GM18517 (cell line): ENCODE measurements at regions not wholly inside any gene's neighbourhood (a gene's known extent, or its start where the extent isn't known, plus 50 kb on each side); places are given as distances from the start of the nearest gene placed in this dataset.
"Not testable (repeated sequence)": the region's sequence is repeated elsewhere in the genome, so short reads cannot be mapped to it uniquely, and the experiment has no call there.

ENCODE experiments used
- ATAC-seq: cut with Tn5 transposase; IDR thresholded peaks from one replicate; pipeline ENCODE4 v1.9.1; 2021; ENCODE audit warnings: mild to moderate bottlenecking, moderate library complexity; ENCODE audit not compliant: unreplicated experiment

GRCh38 chr7:119905495-119905894 is 367.5 kb upstream of the KCND2 start:
- ATAC-seq: no peak

DNA sequence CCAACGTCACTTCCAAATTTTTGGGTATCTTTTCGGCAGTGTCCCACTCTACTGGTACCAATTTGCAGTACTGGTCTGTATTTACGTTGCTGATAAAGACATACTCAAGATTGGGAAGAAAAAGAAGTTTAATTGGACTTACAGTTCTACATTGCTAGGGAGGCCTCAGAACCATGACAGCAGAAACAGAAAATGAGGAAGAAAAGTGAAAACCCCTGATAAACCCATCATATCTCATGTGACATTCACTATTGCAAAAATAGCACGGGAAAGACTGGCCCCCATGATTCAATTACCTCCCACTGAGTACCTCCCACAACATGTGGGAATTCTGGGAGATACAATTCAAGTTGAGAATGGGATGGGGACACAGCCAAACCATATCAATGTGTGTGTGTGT is 364.0 kb upstream of the KCND2 start:
- no peak for ATAC-seq

DNA sequence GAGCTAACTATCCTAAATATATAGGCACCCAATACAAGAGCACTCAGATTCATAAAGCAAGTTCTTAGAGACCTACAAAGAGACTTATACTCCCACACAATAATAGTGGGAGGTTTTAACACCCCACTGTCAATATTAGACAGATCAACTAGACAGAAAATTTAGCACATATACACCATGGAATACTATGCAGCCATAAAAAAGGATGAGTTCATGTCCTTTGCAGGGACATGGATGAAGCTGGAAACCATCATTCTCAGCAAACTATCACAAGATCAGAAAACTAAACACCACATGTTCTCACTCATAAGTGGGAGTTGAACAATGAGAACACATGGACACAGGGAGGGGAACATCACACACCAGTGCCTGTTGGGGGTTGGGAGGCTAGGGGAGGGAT is 358.9 kb upstream of the KCND2 start:
- ATAC-seq: not testable (repeated sequence)

DNA sequence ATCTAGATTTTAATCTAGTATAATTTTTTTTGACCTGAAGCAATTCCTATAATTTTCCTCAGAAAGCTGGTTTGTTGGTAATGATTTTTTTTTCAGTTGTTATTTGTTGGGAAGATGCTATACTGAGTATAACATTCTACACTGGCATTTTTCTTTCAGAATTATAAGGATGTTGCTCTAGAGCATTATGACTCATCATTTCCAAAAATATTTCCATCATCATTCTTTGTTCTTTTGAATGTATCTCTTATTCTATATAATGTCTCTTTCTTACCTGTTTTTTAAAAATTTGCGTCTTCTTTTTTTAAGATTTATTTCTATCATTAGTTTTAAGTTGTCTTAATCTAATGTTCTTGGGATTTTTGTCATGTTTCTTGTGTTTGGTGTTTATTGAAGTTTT is 356.5 kb upstream of the KCND2 start:
- no peak for ATAC-seq

- ATAC-seq: no peak
Measured at GRCh38 chr7:119918185-119918584, 354.8 kb upstream of the KCND2 start.

- ATAC-seq: no peak
Measured at GRCh38 chr7:119919986-119920385, 353.0 kb upstream of the KCND2 start.

- ATAC-seq: no peak
Measured at GRCh38 chr7:119925581-119926289, 347.2 kb upstream of the KCND2 start.

DNA sequence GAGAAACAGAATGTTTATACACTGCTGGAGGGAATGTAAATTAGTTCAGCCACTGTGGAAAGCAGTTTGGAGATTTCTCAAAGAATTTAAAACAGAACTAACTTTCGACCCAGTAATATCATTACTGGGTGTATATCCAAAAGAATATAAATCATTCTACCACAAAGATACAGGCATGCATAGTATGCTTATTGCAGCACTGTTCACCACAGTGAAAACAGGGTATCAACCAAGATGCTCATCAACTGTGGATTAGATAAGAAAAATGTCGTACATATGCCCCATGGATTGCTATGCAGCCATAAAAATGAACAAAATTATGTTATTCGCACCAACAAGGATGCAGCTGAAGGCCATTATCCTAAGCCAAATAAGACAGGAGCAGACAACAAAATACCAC is 343.1 kb upstream of the KCND2 start:
- no peak for ATAC-seq

DNA sequence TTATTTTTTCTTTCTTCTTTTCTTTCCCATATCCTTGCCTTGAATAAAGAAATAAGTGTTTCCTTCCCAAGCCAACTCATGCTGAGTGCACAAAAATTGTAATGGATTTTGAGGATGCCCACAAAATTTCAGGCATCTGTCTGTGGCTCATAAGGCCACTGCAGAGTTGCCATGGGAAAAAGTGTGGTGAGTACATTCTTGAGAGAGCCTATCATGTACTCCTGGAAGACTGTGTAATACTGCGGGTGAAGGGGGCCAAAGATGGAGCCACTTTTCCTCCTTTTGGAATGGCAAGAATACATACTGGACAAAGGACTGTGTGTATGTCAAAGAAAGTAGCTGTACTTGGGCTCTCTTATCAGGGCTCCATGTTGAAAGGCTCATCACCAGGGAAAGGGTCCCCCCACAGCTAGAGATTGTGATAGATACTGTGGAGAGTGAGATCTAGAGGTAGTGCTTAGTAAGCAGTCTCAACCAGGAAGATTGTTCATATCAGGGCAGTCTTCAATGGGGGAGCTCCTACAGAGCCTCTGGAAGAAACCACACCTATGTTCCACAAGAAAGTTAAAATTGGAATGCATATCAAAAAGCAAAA is 341.6 kb upstream of the KCND2 start:
- ATAC-seq: no peak

GRCh38 chr7:119935418-119936025 is 337.5 kb upstream of the KCND2 start:
- peak; percentile 77 for ATAC-seq

GRCh38 chr7:119936836-119937235 is 336.1 kb upstream of the KCND2 start:
- ATAC-seq: no peak

DNA sequence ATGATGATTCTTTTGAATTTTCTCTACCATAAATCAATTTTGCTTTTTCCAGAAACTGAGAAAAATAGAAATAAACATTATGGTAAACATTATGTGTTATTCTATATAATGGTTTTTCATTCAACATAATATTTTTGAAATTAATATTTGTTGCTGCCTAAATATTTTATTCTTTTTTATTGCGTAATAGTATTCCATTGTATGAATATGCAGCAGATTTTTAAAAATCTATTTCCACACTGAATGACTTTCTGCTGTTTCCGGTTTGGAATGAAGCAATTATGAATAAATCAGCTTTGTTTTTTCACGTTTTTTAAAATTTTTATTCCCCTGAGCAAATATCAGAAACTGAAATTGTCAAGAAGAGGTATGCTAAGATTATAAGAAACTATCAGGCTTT is 335.2 kb upstream of the KCND2 start:
- no peak for ATAC-seq

DNA sequence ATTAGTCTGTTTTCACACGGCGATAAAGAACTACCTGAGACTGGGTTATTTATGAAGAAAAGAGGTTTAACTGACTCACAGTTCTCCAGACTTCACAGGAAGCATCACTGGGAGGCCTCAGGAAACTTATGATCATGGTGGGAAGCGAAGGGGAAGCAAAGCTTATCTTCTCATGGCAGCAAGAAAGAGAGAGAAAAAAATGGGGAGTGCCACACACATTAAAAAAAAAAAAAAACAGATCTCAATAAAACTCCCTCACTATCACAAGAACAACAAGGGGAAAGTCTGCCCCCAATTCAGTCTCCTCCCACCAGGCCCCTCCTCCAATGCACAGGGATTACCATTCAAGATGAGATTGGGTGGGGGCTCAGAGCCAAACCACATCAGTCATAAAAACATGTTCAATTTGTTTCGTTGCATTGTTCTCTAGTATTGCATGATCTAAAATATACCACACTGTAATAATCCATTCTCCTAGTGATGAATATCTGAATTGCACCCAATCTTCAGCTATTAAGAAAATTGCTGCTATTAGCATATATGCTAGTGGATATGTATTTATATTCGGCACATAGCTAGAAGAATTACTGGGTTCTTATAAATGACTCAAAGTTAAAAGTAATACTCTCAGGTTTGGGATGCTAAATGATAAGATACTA is 328.9 kb upstream of the KCND2 start:
- ATAC-seq: no peak

GRCh38 chr7:119944601-119944972 is 328.4 kb upstream of the KCND2 start:
- no peak for ATAC-seq

DNA sequence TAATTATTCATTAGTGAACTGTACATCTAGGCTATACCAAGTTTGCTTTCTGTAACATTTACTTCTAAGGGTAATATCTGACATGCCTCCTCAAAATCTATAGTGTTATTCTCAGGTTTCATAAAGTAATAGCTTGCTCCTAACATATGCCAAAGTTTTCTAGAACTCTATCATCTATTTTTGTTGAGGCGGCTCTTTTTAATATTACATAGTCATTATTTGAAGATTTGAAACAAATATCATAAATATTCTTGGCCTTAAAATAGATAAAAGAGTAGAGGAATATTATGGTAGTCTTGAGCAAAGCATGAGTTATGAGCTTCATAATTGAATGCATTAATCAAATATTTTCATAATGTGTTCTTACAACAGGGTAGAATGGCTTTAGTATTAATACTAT is 327.2 kb upstream of the KCND2 start:
- no peak for ATAC-seq

- ATAC-seq: no peak
Measured at GRCh38 chr7:119949053-119949452, 323.9 kb upstream of the KCND2 start.

DNA sequence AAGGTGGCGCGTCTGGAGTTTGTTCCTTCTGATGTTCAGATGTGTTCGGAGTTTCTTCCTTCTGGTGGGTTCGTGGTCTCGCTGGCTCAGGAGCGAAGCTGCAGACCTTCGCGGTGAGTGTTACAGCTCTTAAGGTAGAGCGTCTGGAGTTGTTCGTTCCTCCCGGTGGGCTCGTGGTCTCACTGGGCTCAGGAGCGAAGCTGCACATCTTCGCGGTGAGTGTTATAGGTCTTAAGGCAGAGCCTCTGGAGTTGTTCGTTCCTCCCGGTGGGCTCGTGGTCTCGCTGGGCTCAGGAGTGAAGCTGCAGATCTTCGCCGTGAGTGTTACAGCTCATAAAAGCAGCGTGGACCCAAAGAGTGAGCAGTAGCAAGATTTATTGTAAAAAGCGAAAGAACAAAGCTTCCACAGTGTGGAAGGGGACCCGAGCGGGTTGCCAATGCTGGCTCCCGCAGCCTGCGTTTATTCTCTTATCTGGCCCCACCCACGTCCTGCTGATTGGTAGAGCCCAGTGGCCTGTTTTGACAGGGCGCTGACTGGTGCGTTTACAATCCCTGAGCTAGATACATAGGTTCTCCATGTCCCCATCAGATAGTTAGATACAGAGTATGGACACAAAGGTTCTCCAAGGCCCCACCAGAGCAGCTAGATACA is 322.5 kb upstream of the KCND2 start:
- not testable (repeated sequence) for ATAC-seq

- ATAC-seq: not testable (repeated sequence)
Measured at GRCh38 chr7:119951614-119952013, 321.4 kb upstream of the KCND2 start.

DNA sequence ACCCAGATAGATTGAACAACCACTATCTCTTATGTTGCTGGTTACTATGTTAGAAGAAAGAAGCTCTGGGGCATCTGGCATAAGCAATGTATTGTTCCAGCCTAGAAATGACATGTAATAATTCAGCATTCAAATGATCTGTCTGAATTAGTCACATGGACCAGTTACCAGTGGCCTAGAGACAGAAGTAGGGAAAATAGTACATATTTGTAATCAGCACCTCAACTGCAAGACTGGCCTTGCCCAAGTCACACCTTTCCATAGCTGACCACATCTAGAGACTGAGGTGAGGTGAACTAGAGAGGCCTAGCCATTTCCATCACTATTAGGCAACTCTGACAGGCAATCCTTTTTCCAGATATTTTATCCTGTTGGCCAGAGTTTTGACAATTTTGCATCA is 315.6 kb upstream of the KCND2 start:
- ATAC-seq: no peak

- no peak for ATAC-seq
Measured at GRCh38 chr7:119959811-119960210, 313.2 kb upstream of the KCND2 start.

GRCh38 chr7:119963654-119964053 is 309.3 kb upstream of the KCND2 start:
- no peak for ATAC-seq
